ENCODE measurements at regions not wholly inside any gene's neighbourhood (a gene's known extent, or its start where the extent isn't known, plus 50 kb on each side); places are given as distances from the start of the nearest gene placed in this dataset.

GRCh38 chr12:38124247-38125012 lies 192.1 kb upstream of the ALG10B start:
- Histone ChIP-seq H3K9me2 (no peaks in the 10 kb centered on the region), H3K9me3 (no peaks in the 10 kb centered on the region), H3F3A (replicated peaks; ENCODE audit: insufficient read depth) (no peaks in the 10 kb centered on the region), H3K4me1 (ENCODE audit: control insufficient read depth in 1 of 2, insufficient read depth in 2 of 2, low read depth in 1 of 2, low read length in 1 of 2) (no peaks in the 10 kb centered on the region), H3K79me2 (ENCODE audit: insufficient read depth) (no peaks in the 10 kb centered on the region), H2AFZ (ENCODE audit: low read depth) (no peak overlapping the region), H3K9ac (no peak overlapping the region), H3K4me3 (ENCODE audit: low read depth in 2 of 2, low read length in 1 of 2) (no peak overlapping the region), H3K27ac (ENCODE audit: low read depth in 2 of 2, low read length in 1 of 2) (no peak overlapping the region), H4K20me1 (ENCODE audit: insufficient read depth) (no peaks in the 10 kb centered on the region), H3K4me2 (no peak overlapping the region), H3K36me3 (replicated peaks in 1 of 2; ENCODE audit: control insufficient read depth in 1 of 2, insufficient read depth in 2 of 2, low read length in 1 of 2) (no peaks in the 10 kb centered on the region), H3K27me3 (ENCODE audit: insufficient read depth) (no peaks in the 10 kb centered on the region; the same call in 1 of the 2 replicates)
- no peak for DNase-seq
- TF ChIP-seq MEF2A (IDR thresholded peaks at IDR 0.05; ENCODE audit: borderline replicate concordance, low read depth) (no peak), TCF12 (IDR thresholded peaks at IDR 0.05) (no peak), NRF1 (IDR thresholded peaks at IDR 0.05; ENCODE audit: low read depth, low read length) (no peak), USF2 (IDR thresholded peaks at IDR 0.05; ENCODE audit: borderline replicate concordance, low read depth, low read length) (no peak), TAF1 (IDR thresholded peaks at IDR 0.05; ENCODE audit: borderline replicate concordance, low read depth, low read length) (no peak), SMC3 (IDR thresholded peaks at IDR 0.05; ENCODE audit: low read depth, low read length) (no peak), IRF3 (IDR thresholded peaks at IDR 0.05; ENCODE audit: low read depth, low read length) (no peak), YY1 (IDR thresholded peaks at IDR 0.05; ENCODE audit: low read depth) (no peak), ELF1 (IDR thresholded peaks at IDR 0.05) (no peak), MXI1 (IDR thresholded peaks at IDR 0.05; ENCODE audit: low read depth, low read length) (no peak), GATA2 (CRISPR knock-in tag; IDR thresholded peaks at IDR 0.05) (no peak), RFX5 (IDR thresholded peaks at IDR 0.05; ENCODE audit: low read length) (no peak), SIN3A (IDR thresholded peaks at IDR 0.05; ENCODE audit: borderline replicate concordance, low read depth, low read length) (no peak), FOXM1 (IDR thresholded peaks at IDR 0.05; ENCODE audit: low read depth) (no peak), FOSL2 (IDR thresholded peaks at IDR 0.05; ENCODE audit: borderline replicate concordance, low read depth) (no peak), RXRA (IDR thresholded peaks at IDR 0.05; ENCODE audit: borderline replicate concordance, low read depth) (no peak), EP300 (IDR thresholded peaks at IDR 0.05; ENCODE audit: borderline replicate concordance in 1 of 2, low read depth in 1 of 2, low read length in 1 of 2) (no peak), TEAD4 (IDR thresholded peaks at IDR 0.05; ENCODE audit: borderline replicate concordance, insufficient read depth) (no peak)
- TF ChIP-seq, protein P1, sequence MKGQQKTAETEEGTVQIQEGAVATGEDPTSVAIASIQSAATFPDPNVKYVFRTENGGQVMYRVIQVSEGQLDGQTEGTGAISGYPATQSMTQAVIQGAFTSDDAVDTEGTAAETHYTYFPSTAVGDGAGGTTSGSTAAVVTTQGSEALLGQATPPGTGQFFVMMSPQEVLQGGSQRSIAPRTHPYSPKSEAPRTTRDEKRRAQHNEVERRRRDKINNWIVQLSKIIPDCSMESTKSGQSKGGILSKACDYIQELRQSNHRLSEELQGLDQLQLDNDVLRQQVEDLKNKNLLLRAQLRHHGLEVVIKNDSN (IDR thresholded peaks at IDR 0.05; ENCODE audit: borderline replicate concordance, low read depth), result no peak
- 2% methylated on average over 3 of the region's 3 CpGs for WGBS (ENCODE audit: low lambda C conversion rate)
- CTCF ChIA-PET, result no interaction called here
- POLR2A ChIA-PET, result no interaction called here

All from SK-N-SH (cell line).